GM19023 (cell line): ENCODE measurements at regions not wholly inside any gene's neighbourhood (a gene's known extent, or its start where the extent isn't known, plus 50 kb on each side); places are given as distances from the start of the nearest gene placed in this dataset.
"Not testable (repeated sequence)": the region's sequence is repeated elsewhere in the genome, so short reads cannot be mapped to it uniquely, and the experiment has no call there.

Experiments
- ATAC-seq: cut with Tn5 transposase; IDR thresholded peaks from one replicate; pipeline ENCODE4 v1.9.1; 2021; ENCODE audit warnings: mild to moderate bottlenecking, moderate library complexity; ENCODE audit not compliant: unreplicated experiment

GRCh38 chr4:155025762-155026457 is 182.5 kb upstream of the NPY2R start:
- no peak for ATAC-seq

DNA sequence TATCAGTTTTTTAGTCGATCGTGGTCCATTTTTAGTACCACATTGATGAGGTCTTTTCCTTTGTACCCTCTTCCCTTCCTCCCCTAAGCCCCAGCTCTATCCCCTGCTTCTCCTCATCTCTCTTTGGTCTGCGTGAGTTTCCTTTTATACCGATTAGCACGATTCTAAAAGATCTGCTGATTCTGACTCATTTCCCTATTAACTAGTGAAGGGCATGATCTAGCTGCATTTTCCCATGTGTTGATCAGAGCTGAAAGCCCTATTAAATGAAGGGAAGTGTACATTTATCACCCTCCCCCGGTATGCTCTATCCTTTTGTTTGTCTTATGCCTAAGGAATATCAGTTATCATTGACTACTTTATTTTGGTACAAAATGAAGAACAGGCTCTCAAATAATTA is 181.7 kb upstream of the NPY2R start:
- no peak for ATAC-seq

DNA sequence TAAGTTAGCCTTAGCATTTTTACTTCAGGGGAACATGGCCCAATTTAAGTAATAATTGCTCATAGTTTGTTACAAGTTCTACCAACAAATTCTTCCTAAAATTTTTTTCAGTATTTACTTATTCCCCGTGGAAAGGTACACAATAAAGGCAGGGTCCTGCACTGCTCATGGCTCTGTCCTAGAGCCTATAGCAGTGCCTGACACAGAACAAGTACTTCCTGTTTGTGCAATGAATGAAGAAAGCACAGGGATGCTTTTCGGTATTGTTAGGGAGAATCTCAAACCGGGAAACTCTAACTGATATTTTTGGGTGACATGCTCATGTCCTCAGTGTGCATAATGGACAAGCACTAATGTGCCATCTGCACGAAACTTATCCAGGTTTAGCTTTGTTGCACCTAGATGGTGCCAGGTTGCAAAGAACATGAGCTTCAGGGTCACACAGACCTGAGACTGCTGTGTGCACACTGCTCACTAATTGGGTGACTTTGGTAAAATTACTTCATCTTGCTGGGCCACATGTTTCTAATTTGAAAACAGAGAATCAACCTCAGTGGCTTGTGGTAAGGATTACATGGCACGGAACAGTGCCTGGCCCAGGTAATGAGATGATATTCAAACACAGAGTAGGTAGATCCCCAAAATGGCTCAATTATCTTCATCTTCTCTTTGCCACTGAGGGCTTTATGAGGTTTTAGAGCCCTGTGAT is 175.8 kb upstream of the NPY2R start:
- peak; percentile 57 for ATAC-seq

GRCh38 chr4:155033604-155034003 is 174.8 kb upstream of the NPY2R start:
- no peak for ATAC-seq

DNA sequence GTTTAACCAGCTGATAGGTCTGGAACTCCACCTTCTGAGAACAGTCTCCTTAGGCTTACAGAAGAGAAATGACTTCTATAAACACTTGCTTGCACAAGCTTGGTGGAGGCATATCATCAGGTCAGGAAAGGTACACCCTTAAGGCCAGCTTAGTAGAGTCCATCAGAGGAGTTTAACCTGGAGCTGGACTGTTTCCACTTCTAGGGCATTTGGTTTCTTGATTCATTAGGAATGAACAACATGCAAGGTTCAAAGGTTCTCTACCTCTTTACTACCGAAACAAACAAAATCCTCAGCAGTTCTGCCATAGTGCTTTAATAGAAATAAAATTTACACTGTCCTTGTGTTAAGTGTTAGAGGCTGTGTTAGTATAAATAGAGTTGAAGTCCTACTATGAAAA is 171.4 kb upstream of the NPY2R start:
- no peak for ATAC-seq

- no peak for ATAC-seq
Measured at GRCh38 chr4:155038459-155038858, 170.0 kb upstream of the NPY2R start.

DNA sequence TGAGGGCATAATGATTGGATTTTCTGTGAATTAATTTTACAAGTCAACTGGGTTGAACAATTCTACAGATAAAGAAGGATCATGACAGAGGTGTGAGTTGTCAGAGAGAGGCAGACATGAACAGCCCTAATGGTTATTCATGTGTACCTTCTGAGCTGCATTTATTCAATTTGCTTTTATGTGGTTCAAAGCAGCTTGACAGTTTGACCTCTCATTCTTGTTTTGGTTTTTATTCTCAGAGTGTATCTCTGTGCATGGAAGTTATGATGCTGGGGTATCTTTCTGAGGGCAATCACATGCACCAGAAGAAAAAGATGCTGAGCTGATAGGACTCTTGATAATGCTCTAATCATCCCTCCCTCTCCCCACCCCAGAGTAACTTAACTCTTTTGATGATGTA is 169.3 kb upstream of the NPY2R start:
- no peak for ATAC-seq

- ATAC-seq, result no peak
Measured at GRCh38 chr4:155040031-155040430, 168.4 kb upstream of the NPY2R start.

DNA sequence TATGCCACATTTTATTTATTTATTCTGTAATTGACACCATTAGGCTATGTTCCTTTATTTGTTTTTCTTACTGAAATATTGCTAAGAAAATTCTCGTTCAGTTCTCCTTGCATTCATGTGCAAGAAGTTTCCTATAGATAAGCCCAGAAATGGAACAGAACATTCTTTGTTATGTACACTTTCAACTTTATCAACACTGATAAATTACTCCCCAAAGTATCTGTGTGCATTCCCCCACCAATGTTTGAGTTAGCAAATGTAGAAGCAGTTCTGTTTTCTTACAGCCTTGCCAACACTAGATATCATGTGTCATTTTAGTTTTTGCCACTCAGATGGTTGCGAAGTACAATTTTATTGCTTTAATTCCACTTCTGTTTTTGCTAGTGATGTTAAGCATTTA is 166.4 kb upstream of the NPY2R start:
- ATAC-seq, result no peak

DNA sequence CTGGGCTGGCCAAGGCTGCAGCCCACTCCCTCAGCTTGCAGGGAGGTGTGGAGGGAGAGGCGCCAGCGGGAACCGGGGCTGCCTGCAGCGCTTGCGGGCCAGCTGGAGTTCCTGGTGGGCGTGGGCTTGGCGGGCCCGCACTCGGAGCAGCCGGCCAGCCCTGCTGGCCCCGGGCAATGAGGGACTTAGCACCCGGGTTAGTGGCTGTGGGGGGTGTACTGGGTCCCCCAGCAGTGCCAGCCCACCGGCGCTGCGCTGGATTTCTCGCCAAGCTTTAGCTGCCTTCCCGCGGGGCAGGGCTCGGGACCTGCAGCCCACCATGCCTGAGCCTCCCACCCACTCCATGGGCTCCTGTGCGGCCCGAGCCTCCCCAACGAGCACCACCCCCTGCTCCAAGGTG is 164.2 kb upstream of the NPY2R start:
- not testable (repeated sequence) for ATAC-seq

GRCh38 chr4:155047755-155048154 is 160.7 kb upstream of the NPY2R start:
- ATAC-seq, result no peak

DNA sequence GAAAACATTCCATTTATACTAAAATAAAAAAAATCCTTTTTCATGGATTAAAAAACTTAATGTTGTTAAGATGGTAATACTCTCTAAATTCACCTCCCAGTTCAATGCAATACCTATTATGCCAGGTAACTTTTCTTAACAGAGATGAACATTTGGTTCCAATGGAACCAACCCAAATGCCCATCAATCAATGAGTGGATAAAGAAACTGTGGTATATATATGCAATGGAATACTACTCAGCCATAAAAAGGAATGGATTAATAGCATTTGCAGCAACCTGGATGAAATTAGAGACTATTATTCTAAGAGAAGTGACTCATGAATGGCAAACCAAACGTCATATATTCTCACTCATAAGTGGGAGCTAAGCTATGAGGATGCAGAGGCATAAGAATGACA is 154.4 kb upstream of the NPY2R start:
- not testable (repeated sequence) for ATAC-seq

DNA sequence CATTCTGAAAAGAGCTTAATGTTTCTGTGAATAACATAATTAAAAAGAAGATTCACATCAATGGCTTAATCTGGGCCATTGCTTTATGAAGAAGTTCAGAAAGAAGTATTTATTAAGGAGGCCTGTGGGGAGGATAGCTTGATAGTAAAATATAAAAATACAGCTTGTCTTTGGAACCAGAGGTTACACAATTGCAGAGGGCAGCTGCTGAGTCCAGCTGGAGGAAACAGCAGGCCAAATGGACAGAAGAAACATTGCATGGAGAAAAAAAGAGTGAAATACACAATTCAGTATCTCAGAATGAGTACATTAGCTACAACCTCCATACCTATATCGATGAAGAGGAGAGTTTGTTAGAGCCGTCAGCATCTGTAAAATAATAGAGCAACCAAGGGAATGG is 148.0 kb upstream of the NPY2R start:
- ATAC-seq, result no peak

- ATAC-seq, result no peak
Measured at GRCh38 chr4:155060873-155061272, 147.6 kb upstream of the NPY2R start.

DNA sequence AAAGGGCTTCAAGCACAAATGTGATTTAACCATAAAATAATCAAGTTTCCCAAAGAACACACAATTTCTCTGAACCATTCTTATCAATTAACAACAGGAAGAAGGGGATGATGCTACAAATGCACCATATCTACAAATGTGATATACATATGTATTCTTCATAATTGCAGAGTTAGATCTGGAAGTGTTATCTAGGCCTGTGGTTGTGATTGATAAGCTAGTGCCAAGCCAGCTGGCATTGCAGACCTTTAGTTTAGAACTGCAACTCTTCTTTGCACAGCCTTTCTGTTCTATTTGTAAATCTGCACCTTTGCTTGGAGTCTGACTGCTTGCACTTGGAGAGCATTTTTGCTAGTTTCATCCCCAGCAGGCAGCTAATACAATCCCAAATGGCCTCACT is 145.5 kb upstream of the NPY2R start:
- ATAC-seq, result no peak

GRCh38 chr4:155064934-155065333 is 143.5 kb upstream of the NPY2R start:
- ATAC-seq, result not testable (repeated sequence)

DNA sequence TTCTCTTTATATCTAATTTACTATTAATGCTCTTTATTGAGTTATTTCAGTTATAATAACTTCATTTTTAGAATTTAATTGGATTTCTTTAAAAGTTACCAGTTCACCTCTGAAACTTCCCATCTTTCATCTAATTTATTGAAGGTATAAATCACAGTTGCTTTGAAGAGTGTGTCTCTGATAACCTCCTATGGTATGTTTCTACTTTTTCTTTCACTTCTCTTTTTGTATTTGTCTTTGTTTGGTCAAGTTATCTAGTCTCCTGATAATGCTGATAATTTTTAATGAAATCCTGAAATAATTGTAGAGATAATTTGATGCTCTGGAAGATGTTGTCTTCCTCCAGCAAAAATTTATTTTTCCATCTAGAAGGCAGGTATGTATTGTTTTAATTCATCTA is 141.6 kb upstream of the NPY2R start:
- ATAC-seq, result no peak

GRCh38 chr4:155071962-155072361 is 136.5 kb upstream of the NPY2R start:
- ATAC-seq, result no peak

DNA sequence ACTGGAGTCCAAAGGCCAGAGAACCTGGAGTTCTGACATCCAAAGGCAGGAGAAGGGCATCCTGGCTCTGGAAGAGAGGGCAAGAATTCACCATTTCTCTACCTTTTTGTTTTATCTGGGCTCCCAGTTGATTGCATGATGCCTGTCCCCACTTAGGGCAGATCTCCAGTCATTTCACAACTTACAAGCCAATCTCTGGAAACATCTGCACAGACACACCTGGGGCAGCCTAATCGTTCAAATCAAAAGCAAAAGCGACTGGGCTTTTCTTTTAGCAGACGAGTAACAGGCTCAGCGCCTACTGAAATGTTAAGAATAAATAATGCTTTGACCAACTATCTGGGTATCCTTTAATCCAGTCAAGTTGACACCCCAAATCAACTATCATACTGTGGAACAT is 136.0 kb upstream of the NPY2R start:
- no peak for ATAC-seq

- no peak for ATAC-seq
Measured at GRCh38 chr4:155073852-155074251, 134.6 kb upstream of the NPY2R start.

DNA sequence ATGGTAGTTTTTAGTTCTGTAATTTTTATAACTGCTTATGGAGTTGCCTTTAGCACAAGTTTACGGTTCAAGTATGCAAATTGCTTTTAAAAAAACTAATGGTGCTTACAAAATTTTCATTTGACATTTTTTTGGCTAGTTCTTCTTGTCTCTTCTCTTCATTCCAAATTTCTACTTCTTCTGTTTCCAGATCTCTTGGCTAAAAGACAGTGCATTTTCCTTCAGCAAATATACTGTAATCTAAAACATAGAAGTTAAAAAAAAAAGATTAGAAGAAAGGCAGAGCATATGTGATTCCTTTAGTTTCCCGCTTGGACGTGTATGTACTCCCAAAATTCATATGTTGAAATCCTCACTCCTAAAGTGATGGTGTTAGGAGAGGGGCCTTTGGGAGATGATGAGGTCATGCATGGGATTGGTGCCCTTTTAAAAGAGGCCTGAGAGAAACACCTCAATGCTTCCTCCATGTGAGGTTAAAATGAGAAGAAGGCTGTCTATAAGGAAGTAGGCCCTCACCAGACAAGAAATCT is 132.1 kb upstream of the NPY2R start:
- ATAC-seq, result no peak

- ATAC-seq, result no peak
Measured at GRCh38 chr4:155077452-155078229, 130.8 kb upstream of the NPY2R start.
